Suprapubic skin (tissue), 4 donors: ENCODE measurements at regions not wholly inside any gene's neighbourhood (a gene's known extent, or its start where the extent isn't known, plus 50 kb on each side); places are given as distances from the start of the nearest gene placed in this dataset.
A peak's percentile ranks its signal among the peaks of the same experiment; 100 is the strongest.

ENCODE experiments used
- DNase-seq, 2 donors: peaks; one replicate each; pipeline ENCODE4 v3.0.0-alpha.2; 2019; ENCODE audit warnings: low spot score in 2 of 2
- H3K27ac ChIP-seq: fragments of 200-600 bp; sonication (generic); one replicate; pipeline ENCODE4 v1.5.1; 2019
- H3K27me3 ChIP-seq: fragments of 200-600 bp; sonication (generic); one replicate; pipeline ENCODE4 v1.5.1; 2019
- H3K36me3 ChIP-seq: fragments of 200-600 bp; sonication (generic); one replicate; pipeline ENCODE4 v1.5.1; 2019
- H3K4me1 ChIP-seq: fragments of 200-600 bp; sonication (generic); one replicate; pipeline ENCODE4 v1.5.1; 2019
- H3K4me3 ChIP-seq: fragments of 200-600 bp; sonication (generic); one replicate; pipeline ENCODE4 v1.5.1; 2019; ENCODE audit warnings: mild to moderate bottlenecking
- H3K9me3 ChIP-seq: fragments of 200-600 bp; sonication (generic); one replicate; pipeline ENCODE4 v1.5.1; 2019
- EP300 ChIP-seq: sonication (generic); formaldehyde crosslinking; IDR thresholded peaks from one replicate; pipeline ENCODE4 v1.6.1; 2017; ENCODE audit warnings: antibody characterized with exemption
- POLR2A ChIP-seq, 2 donors: fragments of 450-650 bp; IDR thresholded peaks; one replicate each; pipeline ENCODE4 v1.6.1; 2017; ENCODE audit warnings: antibody characterized with exemption in 2 of 2, mild to moderate bottlenecking in 2 of 2, moderate library complexity in 2 of 2
- POLR2AphosphoS5 ChIP-seq, 3 donors: sonication (generic); formaldehyde crosslinking; IDR thresholded peaks; one replicate each; pipeline ENCODE4 v1.6.1; 2017; ENCODE audit warnings: antibody characterized with exemption in 3 of 3
- WGBS: methylation state at CpG from one replicate; pipeline ENCODE4 v1.1.5; 2018; 5-methylcytosine and 5-hydroxymethylcytosine counted together
- TF ChIP-seq, protein P1 (sequence below), 2 donors: fragments of 200-600 bp in 1 of 2; fragments of 450-650 bp in 1 of 2; sonication (generic) in 1 of 2; IDR thresholded peaks; one replicate each; pipeline ENCODE4 v1.5.1; 2016 to 2019; ENCODE audit warnings: antibody characterized with exemption in 2 of 2, mild to moderate bottlenecking in 1 of 2, moderate library complexity in 1 of 2

DNA sequence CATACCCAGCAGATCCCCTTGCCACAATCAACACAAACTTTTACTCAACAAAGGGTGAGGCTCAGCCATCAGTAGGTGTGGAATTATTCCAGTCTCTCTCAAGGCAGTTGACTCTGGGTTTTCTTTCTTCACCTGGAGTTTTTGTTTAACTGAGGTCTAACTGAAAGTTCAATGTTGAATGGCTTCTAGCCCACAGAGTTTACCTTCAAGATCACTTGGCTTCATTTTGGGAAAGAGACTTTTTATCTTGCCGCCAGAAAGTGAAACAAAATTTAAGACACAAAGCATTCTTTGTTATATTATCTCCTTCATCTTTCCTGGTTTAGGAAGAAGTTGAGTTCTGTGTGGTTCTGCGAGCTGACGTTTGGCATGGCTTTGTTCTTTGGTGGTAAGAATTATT is 83.8 kb upstream of the RASGEF1B start:
- WGBS = 29% methylated on average over 3 of the region's 3 CpGs
- H3K27me3 ChIP-seq = no peaks in the 10 kb centered on the region
- H3K27ac ChIP-seq = peak overlapping the region; percentile 14

DNA sequence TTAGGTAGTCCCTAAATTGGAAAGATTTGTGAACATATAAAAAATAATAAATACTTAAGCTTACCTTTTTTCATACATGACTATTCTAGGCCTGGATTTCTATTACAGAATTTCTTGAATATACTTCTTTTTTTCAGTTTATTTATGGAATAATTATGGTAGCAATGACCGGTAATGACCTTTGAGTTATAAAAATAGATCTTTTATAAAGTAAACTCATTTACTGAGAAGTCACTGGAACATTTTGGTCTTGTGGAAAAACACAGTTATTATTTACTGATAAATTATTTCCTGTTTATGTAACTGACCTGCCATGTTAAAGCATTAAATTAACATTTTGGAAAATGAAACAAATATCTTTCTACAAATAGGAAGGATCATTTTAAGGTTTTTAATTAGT is 80.4 kb upstream of the RASGEF1B start:
- Histone ChIP-seq H3K4me3 (no peak overlapping the region), H3K27ac (no peak overlapping the region), H3K27me3 (no peaks in the 10 kb centered on the region), H3K4me1 (peaks cover 21% of the 10 kb centered on the region), H3K9me3 (no peaks in the 10 kb centered on the region), H3K36me3 (no peaks in the 10 kb centered on the region)
- TF ChIP-seq, protein P1, sequence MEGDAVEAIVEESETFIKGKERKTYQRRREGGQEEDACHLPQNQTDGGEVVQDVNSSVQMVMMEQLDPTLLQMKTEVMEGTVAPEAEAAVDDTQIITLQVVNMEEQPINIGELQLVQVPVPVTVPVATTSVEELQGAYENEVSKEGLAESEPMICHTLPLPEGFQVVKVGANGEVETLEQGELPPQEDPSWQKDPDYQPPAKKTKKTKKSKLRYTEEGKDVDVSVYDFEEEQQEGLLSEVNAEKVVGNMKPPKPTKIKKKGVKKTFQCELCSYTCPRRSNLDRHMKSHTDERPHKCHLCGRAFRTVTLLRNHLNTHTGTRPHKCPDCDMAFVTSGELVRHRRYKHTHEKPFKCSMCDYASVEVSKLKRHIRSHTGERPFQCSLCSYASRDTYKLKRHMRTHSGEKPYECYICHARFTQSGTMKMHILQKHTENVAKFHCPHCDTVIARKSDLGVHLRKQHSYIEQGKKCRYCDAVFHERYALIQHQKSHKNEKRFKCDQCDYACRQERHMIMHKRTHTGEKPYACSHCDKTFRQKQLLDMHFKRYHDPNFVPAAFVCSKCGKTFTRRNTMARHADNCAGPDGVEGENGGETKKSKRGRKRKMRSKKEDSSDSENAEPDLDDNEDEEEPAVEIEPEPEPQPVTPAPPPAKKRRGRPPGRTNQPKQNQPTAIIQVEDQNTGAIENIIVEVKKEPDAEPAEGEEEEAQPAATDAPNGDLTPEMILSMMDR (IDR thresholded peaks at IDR 0.05) = no peak
- TF ChIP-seq EP300 (no peak), POLR2A (IDR thresholded peaks at IDR 0.05) (no peak), POLR2AphosphoS5 (IDR thresholded peaks at IDR 0.05) (no peak)
- 77% methylated on average over 1 of the region's 1 CpG for WGBS
- no peak for DNase-seq

More for the DNA sequence above, 83.8 kb upstream of the RASGEF1B start:
- H3K36me3 ChIP-seq = no peaks in the 10 kb centered on the region
- no peak for TF ChIP-seq POLR2AphosphoS5 (IDR thresholded peaks at IDR 0.05)
- TF ChIP-seq EP300 = no peak
- TF ChIP-seq, protein P1 (IDR thresholded peaks at IDR 0.05) = no peak
- TF ChIP-seq POLR2A (IDR thresholded peaks at IDR 0.05) = no peak
- H3K4me1 ChIP-seq = peaks cover 12% of the 10 kb centered on the region
- H3K9me3 ChIP-seq = no peaks in the 10 kb centered on the region
- H3K4me3 ChIP-seq = no peak overlapping the region
- DNase-seq = no peak

DNA sequence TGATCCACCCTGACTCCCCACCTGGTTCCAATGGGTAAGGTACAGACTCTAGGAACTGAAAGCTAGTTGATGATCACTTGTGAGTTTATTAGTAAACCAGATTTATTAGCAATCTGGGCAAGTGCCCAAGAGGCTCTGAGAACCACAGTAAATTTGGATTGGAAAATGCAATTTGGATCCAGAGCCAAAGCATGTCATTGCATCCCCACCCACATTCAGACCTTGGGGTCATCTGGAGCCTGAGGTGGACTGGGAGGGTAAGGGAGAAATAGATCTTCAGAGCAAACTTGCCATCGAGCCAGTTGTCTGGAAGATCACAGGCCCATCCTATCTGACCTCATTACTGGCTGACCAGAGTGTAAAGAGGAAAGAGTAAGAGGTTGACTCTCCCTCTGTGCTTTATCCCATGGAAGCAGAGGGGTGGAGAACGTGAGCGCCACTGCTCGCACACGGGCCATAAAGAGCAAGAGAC is 78.7 kb upstream of the RASGEF1B start:
- H3K4me1 ChIP-seq = peaks cover 21% of the 10 kb centered on the region
- no peaks in the 10 kb centered on the region for H3K27me3 ChIP-seq
- TF ChIP-seq, protein P1 (IDR thresholded peaks at IDR 0.05) = no peak
- no peak for TF ChIP-seq POLR2A (IDR thresholded peaks at IDR 0.05)
- no peak for TF ChIP-seq EP300
- TF ChIP-seq POLR2AphosphoS5 (IDR thresholded peaks at IDR 0.05) = no peak
- H3K4me3 ChIP-seq = no peak overlapping the region
- H3K9me3 ChIP-seq = no peaks in the 10 kb centered on the region
- H3K27ac ChIP-seq = peak overlapping the region; percentile 49
- 60% methylated on average over 5 of the region's 5 CpGs for WGBS
- no peak for DNase-seq
- H3K36me3 ChIP-seq = no peaks in the 10 kb centered on the region

DNA sequence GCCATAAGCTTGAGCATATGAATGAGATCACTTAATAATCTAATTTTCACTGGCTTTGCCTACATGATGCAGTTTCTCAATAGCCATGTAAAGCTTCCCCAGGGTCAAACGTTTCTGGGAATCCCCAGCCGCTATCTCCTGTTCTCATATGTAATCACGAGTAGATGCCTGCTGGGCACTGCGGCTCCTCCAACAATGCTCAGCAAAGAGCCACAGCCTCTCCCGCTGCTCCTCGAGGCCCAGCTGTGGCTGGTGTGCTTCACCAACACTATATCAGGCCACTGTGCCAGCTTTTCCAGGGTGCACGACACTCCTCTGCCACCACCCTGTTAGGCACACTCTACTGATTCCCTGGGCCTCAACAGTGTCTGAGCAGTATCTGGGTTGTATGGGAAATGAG is 78.3 kb upstream of the RASGEF1B start:
- 34% methylated on average over 7 of the region's 7 CpGs for whole genome bisulfite sequencing
- peak overlapping the region; percentile 49 for H3K27ac ChIP-seq
- H3K9me3 ChIP-seq = no peaks in the 10 kb centered on the region
- no peak for DNase-seq
- no peak overlapping the region for H3K4me3 ChIP-seq
- TF ChIP-seq POLR2A (IDR thresholded peaks at IDR 0.05) (no peak), EP300 (no peak), POLR2AphosphoS5 (IDR thresholded peaks at IDR 0.05) (no peak)
- TF ChIP-seq, protein P1 (IDR thresholded peaks at IDR 0.05) = no peak
- H3K36me3 ChIP-seq = no peaks in the 10 kb centered on the region
- H3K27me3 ChIP-seq = no peaks in the 10 kb centered on the region
- peaks cover 21% of the 10 kb centered on the region for H3K4me1 ChIP-seq

DNA sequence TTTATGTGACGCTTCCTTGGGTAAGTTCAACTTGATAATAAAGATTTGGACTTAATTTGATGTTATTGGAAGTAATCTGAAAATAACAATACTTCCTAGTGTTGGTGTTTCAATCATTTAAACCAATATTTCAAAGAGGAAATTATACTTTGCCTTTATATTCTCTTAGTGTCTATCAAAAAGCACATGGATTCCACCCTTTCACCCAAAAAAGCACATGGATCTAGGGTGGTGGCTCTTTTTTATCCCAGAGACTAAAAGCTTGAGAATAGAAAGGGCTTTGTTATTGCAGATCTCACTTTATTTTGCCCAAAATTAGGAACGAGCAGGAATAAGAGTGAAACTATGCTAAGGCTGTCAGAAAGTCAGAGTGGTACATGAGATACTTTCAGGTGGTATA is 75.1 kb upstream of the RASGEF1B start:
- H3K4me1 ChIP-seq = peaks cover 20% of the 10 kb centered on the region
- no peaks in the 10 kb centered on the region for H3K27me3 ChIP-seq
- H3K27ac ChIP-seq = no peak overlapping the region
- 86% methylated on average over 2 of the region's 2 CpGs for WGBS
- no peak overlapping the region for H3K4me3 ChIP-seq
- no peak for TF ChIP-seq POLR2AphosphoS5 (IDR thresholded peaks at IDR 0.05)
- no peak for DNase-seq
- peaks cover 4% of the 10 kb centered on the region for H3K9me3 ChIP-seq
- no peaks in the 10 kb centered on the region for H3K36me3 ChIP-seq
